B cell (primary cell): ENCODE measurements at regions not wholly inside any gene's neighbourhood (a gene's known extent, or its start where the extent isn't known, plus 50 kb on each side); places are given as distances from the start of the nearest gene placed in this dataset.

Experiments used
- ATAC-seq: fragments of 200-7000 bp; cut with Tn5 transposase; one replicate; pipeline ENCODE4 v1.10.0; 2021; ENCODE audit warnings: low read depth, mild to moderate bottlenecking, moderate number of reproducible peaks, moderate library complexity
- CTCF ChIA-PET: fragments of 350-600 bp; sonication (Branson Sonifier 250); formaldehyde crosslinking; loops from one replicate; lab custom pipeline; 2021; ENCODE audit warnings: antibody characterized with exemption, inconsistent platforms; lab: Charles Lee
- POLR2A ChIA-PET: fragments of 350-600 bp; sonication (Branson Sonifier 250); formaldehyde crosslinking; loops from one replicate; lab custom pipeline; 2021; ENCODE audit warnings: antibody characterized with exemption; lab: Charles Lee
- DNase-seq: peaks from one replicate; pipeline ENCODE4 v3.0.0; 2013
- H2AFZ ChIP-seq: 2 replicates; pipeline ENCODE4 v1.6.1; 2012; ENCODE audit warnings: mild to moderate bottlenecking, low read depth, low read length; ENCODE audit not compliant: insufficient read depth, poor library complexity, severe bottlenecking
- H3K27ac ChIP-seq, 2 donors: 1 replicate in 1 of 2; 2 replicates in 1 of 2; pipeline ENCODE4 v1.5.1; 2012 to 2013; ENCODE audit warnings: low read length in 2 of 2, mild to moderate bottlenecking in 2 of 2, moderate library complexity in 1 of 2
- H3K27me3 ChIP-seq, 4 experiments: fragments of 200-600 bp in 1 of 4; sonication (generic) in 1 of 4; replicated peaks in 1 of 4; 1 replicate in 2 of 4; 2 replicates in 2 of 4; pipeline versions ENCODE4 v1.6.1 to v1.7.0; 2013 to 2016; ENCODE audit warnings: low read length in 3 of 4, mild to moderate bottlenecking in 2 of 4, mixed read lengths in 1 of 4, moderate library complexity in 1 of 4; ENCODE audit not compliant: insufficient read depth in 4 of 4, control insufficient read depth in 3 of 4; ENCODE audit errors: control extremely low read depth in 1 of 4
- H3K36me3 ChIP-seq, 2 experiments: replicated peaks in 1 of 2; 1 replicate in 1 of 2; 2 replicates in 1 of 2; pipeline versions ENCODE4 v1.6.1 to v1.7.1; 2013; ENCODE audit warnings: low read length in 1 of 2; ENCODE audit not compliant: insufficient read depth in 2 of 2, control insufficient read depth in 1 of 2; ENCODE audit errors: control extremely low read depth in 1 of 2, extremely low read depth in 1 of 2
- H3K4me1 ChIP-seq, 2 donors: fragments of 200-600 bp in 1 of 2; sonication (generic) in 1 of 2; 1 replicate in 1 of 2; 2 replicates in 1 of 2; pipeline versions ENCODE4 v1.5.1 to v1.6.1; 2013 to 2017; ENCODE audit warnings: low read length in 2 of 2; ENCODE audit not compliant: control insufficient read depth in 2 of 2, insufficient read depth in 2 of 2
- H3K4me2 ChIP-seq: replicated peaks from 2 replicates; pipeline ENCODE3; 2012; ENCODE audit warnings: mild to moderate bottlenecking, low read depth, low read length; ENCODE audit not compliant: poor library complexity, severe bottlenecking
- H3K4me3 ChIP-seq, 5 experiments: fragments of 200-600 bp in 1 of 5; sonication (generic) in 1 of 5; 1 replicate in 3 of 5; 2 replicates in 2 of 5; pipeline versions ENCODE4 v1.5.1 to v1.7.0; 2011 to 2016; ENCODE audit warnings: low read length in 4 of 5, mild to moderate bottlenecking in 4 of 5, low read depth in 2 of 5, control low read depth in 1 of 5, moderate library complexity in 1 of 5; ENCODE audit not compliant: insufficient read depth in 1 of 5; ENCODE audit errors: control extremely low read depth in 1 of 5, extremely low read depth in 1 of 5
- H3K79me2 ChIP-seq: fragments of 200-600 bp; sonication (generic); one replicate; pipeline ENCODE4 v1.6.0; 2016; ENCODE audit warnings: low read length; ENCODE audit not compliant: control insufficient read depth, insufficient read depth
- H3K9ac ChIP-seq: fragments of 200-600 bp; sonication (generic); 2 replicates; pipeline ENCODE4 v1.6.1; 2017; ENCODE audit warnings: mild to moderate bottlenecking, low read length, moderate library complexity
- H3K9me3 ChIP-seq, 3 donors: one replicate each; pipeline versions ENCODE4 v1.6.1 to v1.7.1; 2013; ENCODE audit warnings: low read length in 2 of 3; ENCODE audit not compliant: control insufficient read depth in 2 of 3, insufficient read depth in 1 of 3; ENCODE audit errors: control extremely low read depth in 1 of 3
- H4K20me1 ChIP-seq: 2 replicates; pipeline ENCODE4 v1.6.0; 2012; ENCODE audit warnings: mild to moderate bottlenecking, low read length; ENCODE audit not compliant: insufficient read depth, control insufficient read depth, poor library complexity, severe bottlenecking
- H3K27ac Mint-ChIP-seq: one replicate; pipeline ENCODE4 v1.8.0; 2021; ENCODE audit warnings: mixed read lengths
- H3K27me3 Mint-ChIP-seq: one replicate; pipeline ENCODE4 v1.8.0; 2021; ENCODE audit warnings: mixed read lengths
- H3K4me1 Mint-ChIP-seq: one replicate; pipeline ENCODE4 v1.8.0; 2021; ENCODE audit warnings: mixed read lengths
- H3K4me3 Mint-ChIP-seq: one replicate; pipeline ENCODE4 v1.8.0; 2021; ENCODE audit warnings: mixed read lengths
- H3K9me3 Mint-ChIP-seq: one replicate; pipeline ENCODE4 v1.8.0; 2022; ENCODE audit warnings: mixed read lengths; ENCODE audit not compliant: insufficient read depth
- CTCF ChIP-seq: fragments of 200-600 bp; IDR thresholded peaks from one replicate; pipeline ENCODE4 v1.8.0; 2022; ENCODE audit warnings: antibody characterized with exemption, mild to moderate bottlenecking
- EZH2 ChIP-seq: IDR thresholded peaks from 2 replicates; pipeline ENCODE4 v1.6.1; 2012; ENCODE audit warnings: borderline replicate concordance, low read depth, mild to moderate bottlenecking, moderate library complexity, low read length; ENCODE audit not compliant: insufficient read depth, poor library complexity, severe bottlenecking
- WGBS: methylation state at CpG from one replicate; pipeline ENCODE4 v1.1.5; 2013; ENCODE audit warnings: missing lambda C conversion rate; ENCODE audit not compliant: insufficient coverage; 5-methylcytosine and 5-hydroxymethylcytosine counted together
- intact Hi-C: fragments of 100-400 bp; cut with micrococcal nuclease; formaldehyde crosslinking; loops from one replicate; pipeline ENCODE4 v1.10.0; 2022

- no peak for DNase-seq
- H3K9me3 ChIP-seq, result no peaks in the 10 kb centered on the region
- no peak overlapping the region for H3K27ac Mint-ChIP-seq
- ATAC-seq, result no peak
- no peaks in the 10 kb centered on the region for H3K9me3 Mint-ChIP-seq
- intact Hi-C loops, result no loop called here
- H2AFZ ChIP-seq, result no peak overlapping the region
- H3K27ac ChIP-seq, result no peak overlapping the region
- H3K36me3 ChIP-seq, result no peaks in the 10 kb centered on the region
- no peak overlapping the region for H3K9ac ChIP-seq
- CTCF ChIA-PET, result no interaction called here
- H3K4me1 ChIP-seq, result no peaks in the 10 kb centered on the region
- H3K4me2 ChIP-seq, result no peak overlapping the region
- H3K4me3 ChIP-seq, result no peak overlapping the region
- H4K20me1 ChIP-seq, result no peaks in the 10 kb centered on the region
- H3K27me3 Mint-ChIP-seq, result no peaks in the 10 kb centered on the region
- TF ChIP-seq CTCF, result no peak
- no peak for TF ChIP-seq EZH2
- H3K79me2 ChIP-seq, result no peaks in the 10 kb centered on the region
- 78% methylated on average over 3 of the region's 4 CpGs for WGBS
- H3K4me1 Mint-ChIP-seq, result no peaks in the 10 kb centered on the region
- H3K4me3 Mint-ChIP-seq, result no peak overlapping the region
- no peaks in the 10 kb centered on the region for H3K27me3 ChIP-seq
- POLR2A ChIA-PET, result no interaction called here
Measured at GRCh38 chr3:28114893-28115292, 126.5 kb upstream of the CMC1 start.

- no peaks in the 10 kb centered on the region for H3K27me3 Mint-ChIP-seq
- no peaks in the 10 kb centered on the region for H3K36me3 ChIP-seq
- H3K27ac ChIP-seq, result no peak overlapping the region
- H3K27ac Mint-ChIP-seq, result no peak overlapping the region
- no peaks in the 10 kb centered on the region for H3K79me2 ChIP-seq
- H3K4me2 ChIP-seq, result no peak overlapping the region
- POLR2A ChIA-PET, result no interaction called here
- WGBS, result no CpG with 5 or more reads among the region's 1 CpG
- no peaks in the 10 kb centered on the region for H3K9me3 Mint-ChIP-seq
- no peak overlapping the region for H2AFZ ChIP-seq
- no peaks in the 10 kb centered on the region for H4K20me1 ChIP-seq
- intact Hi-C loops, result no loop called here
- H3K4me1 Mint-ChIP-seq, result no peaks in the 10 kb centered on the region
- H3K4me1 ChIP-seq, result no peaks in the 10 kb centered on the region
- CTCF ChIA-PET, result no interaction called here
- H3K9me3 ChIP-seq, result no peaks in the 10 kb centered on the region
- DNase-seq, result no peak
- H3K4me3 Mint-ChIP-seq, result no peak overlapping the region
- no peak overlapping the region for H3K9ac ChIP-seq
- no peak overlapping the region for H3K4me3 ChIP-seq
- ATAC-seq, result no peak
- TF ChIP-seq CTCF (no peak), EZH2 (no peak)
- H3K27me3 ChIP-seq, result no peaks in the 10 kb centered on the region
Measured at GRCh38 chr3:28115316-28115715, 126.1 kb upstream of the CMC1 start.
